Endothelial cell of hepatic sinusoid (primary cell): ENCODE measurements at regions not wholly inside any gene's neighbourhood (a gene's known extent, or its start where the extent isn't known, plus 50 kb on each side); places are given as distances from the start of the nearest gene placed in this dataset.

Source experiments
- in situ Hi-C: cut with HindIII; loops from 2 replicates; pipeline ENCODE4 v1.10.0; 2017; ENCODE audit warnings: low sequenced_read_pairs

- in situ Hi-C loops, result no loop called here
Measured at GRCh38 chr5:144882739-144883283, 712.1 kb downstream of the KCTD16 start.

GRCh38 chr5:144880513-144880912 is 709.8 kb downstream of the KCTD16 start:
- in situ Hi-C loops, result no loop called here

GRCh38 chr5:144876990-144877389 is 706.3 kb downstream of the KCTD16 start:
- in situ Hi-C loops, result no loop called here

- in situ Hi-C loops, result no loop called here
Measured at GRCh38 chr5:144873076-144873475, 702.4 kb downstream of the KCTD16 start.

- in situ Hi-C loops, result no loop called here
Measured at GRCh38 chr5:144864118-144864517, 693.4 kb downstream of the KCTD16 start.

GRCh38 chr5:144857454-144857853 is 686.8 kb downstream of the KCTD16 start:
- in situ Hi-C loops, result loop anchor here (10.0 kb wide), 1 partner anchor 47 kb away; no protein-coding TSS in a partner anchor

GRCh38 chr5:144844086-144844485 is 673.4 kb downstream of the KCTD16 start:
- in situ Hi-C loops, result no loop called here

- in situ Hi-C loops, result no loop called here
Measured at GRCh38 chr5:144832416-144832815, 661.7 kb downstream of the KCTD16 start.

- in situ Hi-C loops, result no loop called here
Measured at GRCh38 chr5:144831650-144832049, 661.0 kb downstream of the KCTD16 start.

- in situ Hi-C loops, result no loop called here
Measured at GRCh38 chr5:144822503-144822902, 651.8 kb downstream of the KCTD16 start.

GRCh38 chr5:144820278-144820677 is 649.6 kb downstream of the KCTD16 start:
- in situ Hi-C loops, result no loop called here

- in situ Hi-C loops, result loop anchor here (5.0 kb wide), 1 partner anchor 87 kb away; no protein-coding TSS in a partner anchor
Measured at GRCh38 chr5:144815131-144815530, 644.5 kb downstream of the KCTD16 start.

- in situ Hi-C loops, result no loop called here
Measured at GRCh38 chr5:144812763-144813162, 642.1 kb downstream of the KCTD16 start.

GRCh38 chr5:144800169-144800568 is 629.5 kb downstream of the KCTD16 start:
- in situ Hi-C loops, result no loop called here

- in situ Hi-C loops, result loop anchor here (5.0 kb wide), 1 partner anchor 54 kb away; no protein-coding TSS in a partner anchor
Measured at GRCh38 chr5:144798595-144798994, 627.9 kb downstream of the KCTD16 start.

- in situ Hi-C loops, result loop anchor here (5.0 kb wide), 1 partner anchor 57 kb away; no protein-coding TSS in a partner anchor
Measured at GRCh38 chr5:144794922-144795321, 624.2 kb downstream of the KCTD16 start.

- in situ Hi-C loops, result no loop called here
Measured at GRCh38 chr5:144788556-144788955, 617.9 kb downstream of the KCTD16 start.

- in situ Hi-C loops, result no loop called here
Measured at GRCh38 chr5:144788046-144788445, 617.4 kb downstream of the KCTD16 start.

- in situ Hi-C loops, result no loop called here
Measured at GRCh38 chr5:144779368-144779767, 608.7 kb downstream of the KCTD16 start.

- in situ Hi-C loops, result no loop called here
Measured at GRCh38 chr5:144778561-144778960, 607.9 kb downstream of the KCTD16 start.

GRCh38 chr5:144774197-144774596 is 603.5 kb downstream of the KCTD16 start:
- in situ Hi-C loops, result no loop called here

- in situ Hi-C loops, result no loop called here
Measured at GRCh38 chr5:144773628-144774027, 603.0 kb downstream of the KCTD16 start.

- in situ Hi-C loops, result no loop called here
Measured at GRCh38 chr5:144771802-144772201, 601.1 kb downstream of the KCTD16 start.
